AG04450 (cell line): ENCODE measurements at regions not wholly inside any gene's neighbourhood (a gene's known extent, or its start where the extent isn't known, plus 50 kb on each side); places are given as distances from the start of the nearest gene placed in this dataset.

Experiments
- CTCF ChIA-PET: fragments of 300-600, 350-600 bp; formaldehyde crosslinking; extraction: SDS; loops from one replicate; lab custom pipeline; 2022; ENCODE audit warnings: antibody characterized with exemption, inconsistent platforms; lab: Charles Lee
- POLR2A ChIA-PET: fragments of 350-600 bp; formaldehyde crosslinking; extraction: SDS; loops from one replicate; lab custom pipeline; 2021; ENCODE audit warnings: antibody characterized with exemption, inconsistent platforms; lab: Yijun Ruan, JAX
- DNase-seq: peaks from one replicate; pipeline ENCODE4 v3.0.0-alpha.2; 2011; ENCODE audit warnings: low read depth, low spot score
- H3K27ac ChIP-seq: one replicate; pipeline ENCODE4 v1.5.1; 2012; ENCODE audit warnings: low read depth, low read length, control low read depth
- H3K27me3 ChIP-seq: one replicate; pipeline ENCODE4 v1.6.0; 2012; ENCODE audit warnings: low read length; ENCODE audit not compliant: control insufficient read depth, insufficient read depth
- H3K4me3 ChIP-seq: 2 replicates; pipeline ENCODE4 v1.5.1; 2011; ENCODE audit warnings: mild to moderate bottlenecking, low read depth, low read length, control low read depth
- H3K9me3 ChIP-seq: 2 replicates; pipeline ENCODE4 v1.5.1; 2012; ENCODE audit warnings: low read length; ENCODE audit not compliant: control insufficient read depth, insufficient read depth
- CTCF ChIP-seq: IDR thresholded peaks from 2 replicates; pipeline ENCODE4 v1.5.1; 2011; ENCODE audit warnings: low read depth, low read length, control low read depth, inconsistent platforms

- TF ChIP-seq CTCF, result no peak
- no peak overlapping the region for H3K4me3 ChIP-seq
- H3K27me3 ChIP-seq, result peaks cover 2% of the 10 kb centered on the region
- ChIA-PET POLR2A (no interaction called here), CTCF (no interaction called here)
- no peaks in the 10 kb centered on the region for H3K9me3 ChIP-seq
- no peak for DNase-seq
- H3K27ac ChIP-seq, result no peak overlapping the region
Observed at GRCh38 chr5:112625689-112626438, 111.8 kb upstream of the APC start.

GRCh38 chr5:112626715-112627114 lies 111.0 kb upstream of the APC start:
- ChIA-PET POLR2A (no interaction called here), CTCF (no interaction called here)
- no peak for TF ChIP-seq CTCF
- Histone ChIP-seq H3K27me3 (peaks cover 2% of the 10 kb centered on the region), H3K4me3 (no peak overlapping the region), H3K27ac (no peak overlapping the region), H3K9me3 (no peaks in the 10 kb centered on the region)
- DNase-seq, result no peak

- DNase-seq, result no peak
- ChIA-PET CTCF (no interaction called here), POLR2A (interaction anchor here (0.6 kb wide), 1 partner anchor 15 kb away, joined by 8 read pairs; no protein-coding TSS in a partner anchor)
Observed at GRCh38 chr5:112628214-112628980, 109.3 kb upstream of the APC start.

GRCh38 chr5:112630246-112631009 lies 107.3 kb upstream of the APC start:
- CTCF ChIA-PET, result no interaction called here
- POLR2A ChIA-PET, result no interaction called here
- Histone ChIP-seq H3K9me3 (no peaks in the 10 kb centered on the region), H3K27ac (no peak overlapping the region), H3K4me3 (no peak overlapping the region), H3K27me3 (no peaks in the 10 kb centered on the region)
- no peak for DNase-seq
- TF ChIP-seq CTCF, result no peak

More at GRCh38 chr5:112628214-112628980, 109.3 kb upstream of the APC start:
- no peak for TF ChIP-seq CTCF
- H3K4me3 ChIP-seq, result no peak overlapping the region
- peaks cover 2% of the 10 kb centered on the region for H3K27me3 ChIP-seq
- no peaks in the 10 kb centered on the region for H3K9me3 ChIP-seq
- no peak overlapping the region for H3K27ac ChIP-seq
